Liver (tissue), 3 donors: ENCODE measurements at regions not wholly inside any gene's neighbourhood (a gene's known extent, or its start where the extent isn't known, plus 50 kb on each side); places are given as distances from the start of the nearest gene placed in this dataset.

Source experiments
- ATF3 ChIP-seq: IDR thresholded peaks from 2 replicates; pipeline ENCODE4 v1.6.1; 2016; ENCODE audit warnings: antibody characterized with exemption
- GABPA ChIP-seq, 2 donors: IDR thresholded peaks in 1 of 2; conservative IDR thresholded peaks in 1 of 2; 2 replicates each; pipeline ENCODE4 v1.6.1; 2016; ENCODE audit warnings: antibody characterized with exemption in 2 of 2, mild to moderate bottlenecking in 1 of 2, moderate library complexity in 1 of 2
- NR2F2 ChIP-seq: IDR thresholded peaks from 2 replicates; pipeline ENCODE4 v1.6.1; 2016; ENCODE audit warnings: antibody characterized with exemption
- RAD21 ChIP-seq, 2 donors: IDR thresholded peaks; 2 replicates each; pipeline ENCODE4 v1.6.1; 2016; ENCODE audit warnings: antibody characterized with exemption in 2 of 2, mild to moderate bottlenecking in 2 of 2
- TAF1 ChIP-seq: conservative IDR thresholded peaks from 2 replicates; pipeline ENCODE4 v1.6.1; 2016; ENCODE audit warnings: antibody characterized with exemption, mild to moderate bottlenecking
- TF ChIP-seq, protein P1 (sequence below): fragments of 150-350 bp; IDR thresholded peaks from 2 replicates; pipeline ENCODE4 v1.5.1; 2017; ENCODE audit warnings: improper control_type of control experiment, low read depth, low read length; ENCODE audit not compliant: missing input control
- TF ChIP-seq, protein P2 (sequence below): IDR thresholded peaks from 2 replicates; pipeline ENCODE4 v1.6.1; 2016; ENCODE audit warnings: antibody characterized with exemption, mild to moderate bottlenecking
- donor health status: healthy.
- donor health status: healthy.

DNA sequence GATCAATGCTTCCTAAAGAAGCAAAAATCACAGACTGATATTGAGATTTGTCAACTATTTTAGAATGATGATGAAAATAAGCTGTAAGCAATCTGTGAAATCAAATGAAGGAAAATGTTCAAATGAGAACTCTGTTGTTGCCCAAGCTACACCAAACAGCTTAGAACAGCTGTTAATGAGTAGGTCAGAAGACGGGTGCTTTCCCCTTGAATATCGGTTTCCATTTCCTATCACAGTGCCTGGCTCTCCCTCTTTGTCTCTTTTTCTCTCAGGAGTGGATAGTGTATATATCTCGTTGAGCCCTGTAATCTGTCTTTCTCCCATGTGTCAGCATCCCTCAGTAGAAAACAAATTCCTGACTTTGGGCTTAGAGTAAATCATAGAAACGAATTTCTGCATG, 1592.9 kb upstream of the TENM3 start:
- TF ChIP-seq, protein P1, sequence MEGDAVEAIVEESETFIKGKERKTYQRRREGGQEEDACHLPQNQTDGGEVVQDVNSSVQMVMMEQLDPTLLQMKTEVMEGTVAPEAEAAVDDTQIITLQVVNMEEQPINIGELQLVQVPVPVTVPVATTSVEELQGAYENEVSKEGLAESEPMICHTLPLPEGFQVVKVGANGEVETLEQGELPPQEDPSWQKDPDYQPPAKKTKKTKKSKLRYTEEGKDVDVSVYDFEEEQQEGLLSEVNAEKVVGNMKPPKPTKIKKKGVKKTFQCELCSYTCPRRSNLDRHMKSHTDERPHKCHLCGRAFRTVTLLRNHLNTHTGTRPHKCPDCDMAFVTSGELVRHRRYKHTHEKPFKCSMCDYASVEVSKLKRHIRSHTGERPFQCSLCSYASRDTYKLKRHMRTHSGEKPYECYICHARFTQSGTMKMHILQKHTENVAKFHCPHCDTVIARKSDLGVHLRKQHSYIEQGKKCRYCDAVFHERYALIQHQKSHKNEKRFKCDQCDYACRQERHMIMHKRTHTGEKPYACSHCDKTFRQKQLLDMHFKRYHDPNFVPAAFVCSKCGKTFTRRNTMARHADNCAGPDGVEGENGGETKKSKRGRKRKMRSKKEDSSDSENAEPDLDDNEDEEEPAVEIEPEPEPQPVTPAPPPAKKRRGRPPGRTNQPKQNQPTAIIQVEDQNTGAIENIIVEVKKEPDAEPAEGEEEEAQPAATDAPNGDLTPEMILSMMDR, result no peak
- TF ChIP-seq, protein P2, sequence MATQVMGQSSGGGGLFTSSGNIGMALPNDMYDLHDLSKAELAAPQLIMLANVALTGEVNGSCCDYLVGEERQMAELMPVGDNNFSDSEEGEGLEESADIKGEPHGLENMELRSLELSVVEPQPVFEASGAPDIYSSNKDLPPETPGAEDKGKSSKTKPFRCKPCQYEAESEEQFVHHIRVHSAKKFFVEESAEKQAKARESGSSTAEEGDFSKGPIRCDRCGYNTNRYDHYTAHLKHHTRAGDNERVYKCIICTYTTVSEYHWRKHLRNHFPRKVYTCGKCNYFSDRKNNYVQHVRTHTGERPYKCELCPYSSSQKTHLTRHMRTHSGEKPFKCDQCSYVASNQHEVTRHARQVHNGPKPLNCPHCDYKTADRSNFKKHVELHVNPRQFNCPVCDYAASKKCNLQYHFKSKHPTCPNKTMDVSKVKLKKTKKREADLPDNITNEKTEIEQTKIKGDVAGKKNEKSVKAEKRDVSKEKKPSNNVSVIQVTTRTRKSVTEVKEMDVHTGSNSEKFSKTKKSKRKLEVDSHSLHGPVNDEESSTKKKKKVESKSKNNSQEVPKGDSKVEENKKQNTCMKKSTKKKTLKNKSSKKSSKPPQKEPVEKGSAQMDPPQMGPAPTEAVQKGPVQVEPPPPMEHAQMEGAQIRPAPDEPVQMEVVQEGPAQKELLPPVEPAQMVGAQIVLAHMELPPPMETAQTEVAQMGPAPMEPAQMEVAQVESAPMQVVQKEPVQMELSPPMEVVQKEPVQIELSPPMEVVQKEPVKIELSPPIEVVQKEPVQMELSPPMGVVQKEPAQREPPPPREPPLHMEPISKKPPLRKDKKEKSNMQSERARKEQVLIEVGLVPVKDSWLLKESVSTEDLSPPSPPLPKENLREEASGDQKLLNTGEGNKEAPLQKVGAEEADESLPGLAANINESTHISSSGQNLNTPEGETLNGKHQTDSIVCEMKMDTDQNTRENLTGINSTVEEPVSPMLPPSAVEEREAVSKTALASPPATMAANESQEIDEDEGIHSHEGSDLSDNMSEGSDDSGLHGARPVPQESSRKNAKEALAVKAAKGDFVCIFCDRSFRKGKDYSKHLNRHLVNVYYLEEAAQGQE, result no peak
- TF ChIP-seq ATF3 (no peak), TAF1 (no peak), RAD21 (IDR thresholded peaks at IDR 0.05) (no peak), NR2F2 (no peak), GABPA (IDR thresholded peaks at IDR 0.05 in 1 of 2, conservative IDR thresholded peaks at IDR 0.05 in 1 of 2) (no peak)
